ENCODE measurements at regions not wholly inside any gene's neighbourhood (a gene's known extent, or its start where the extent isn't known, plus 50 kb on each side); places are given as distances from the start of the nearest gene placed in this dataset.

GRCh38 chr3:162544246-162544645, 1047.6 kb downstream of the OTOL1 start:
- no peak overlapping the region for H3K4me3 ChIP-seq
- no peaks in the 10 kb centered on the region for H3K4me1 ChIP-seq
- TF ChIP-seq POLR2A (IDR thresholded peaks at IDR 0.05): no peak
- no peak for TF ChIP-seq CTCF (IDR thresholded peaks at IDR 0.05)
- H3K27ac ChIP-seq: no peak overlapping the region
- H3K36me3 ChIP-seq: no peaks in the 10 kb centered on the region
- ATAC-seq (no peak), DNase-seq (no peak)
- no peaks in the 10 kb centered on the region for H3K9me3 ChIP-seq
- H3K27me3 ChIP-seq: no peaks in the 10 kb centered on the region
- WGBS (ENCODE audit: insufficient coverage, low coverage, low lambda C conversion rate, missing lambda C conversion rate): 18% methylated on average over 3 of the region's 3 CpGs
- intact Hi-C loops (cut with DNase I): no loop called here

GRCh38 chr3:162546910-162547309, 1050.3 kb downstream of the OTOL1 start:
- Histone ChIP-seq H3K27ac (no peak overlapping the region), H3K4me3 (no peak overlapping the region), H3K27me3 (no peaks in the 10 kb centered on the region), H3K9me3 (no peaks in the 10 kb centered on the region), H3K36me3 (no peaks in the 10 kb centered on the region), H3K4me1 (no peaks in the 10 kb centered on the region)
- TF ChIP-seq POLR2A (IDR thresholded peaks at IDR 0.05): no peak
- TF ChIP-seq CTCF (IDR thresholded peaks at IDR 0.05): no peak
- intact Hi-C loops (cut with DNase I): no loop called here
- ATAC-seq (no peak), DNase-seq (no peak)
- WGBS (ENCODE audit: insufficient coverage, low coverage, low lambda C conversion rate, missing lambda C conversion rate): 64% methylated on average over 2 of the region's 2 CpGs

GRCh38 chr3:162547321-162547720, 1050.7 kb downstream of the OTOL1 start:
- 66% methylated on average over 3 of the region's 3 CpGs for WGBS (ENCODE audit: insufficient coverage, low coverage, low lambda C conversion rate, missing lambda C conversion rate)
- no peaks in the 10 kb centered on the region for H3K4me1 ChIP-seq

GRCh38 chr3:162555761-162556160, 1059.2 kb downstream of the OTOL1 start:
- 28% methylated on average over 3 of the region's 3 CpGs for WGBS (ENCODE audit: insufficient coverage, low coverage, low lambda C conversion rate, missing lambda C conversion rate)
- ATAC-seq: no peak
- H3K4me3 ChIP-seq: no peak overlapping the region
- no peaks in the 10 kb centered on the region for H3K27me3 ChIP-seq
- no peak overlapping the region for H3K27ac ChIP-seq
- intact Hi-C loops (cut with DNase I): no loop called here
- no peak for DNase-seq
- H3K4me1 ChIP-seq: no peaks in the 10 kb centered on the region
- TF ChIP-seq CTCF (IDR thresholded peaks at IDR 0.05): no peak
- TF ChIP-seq POLR2A (IDR thresholded peaks at IDR 0.05): no peak
- H3K9me3 ChIP-seq: no peaks in the 10 kb centered on the region
- H3K36me3 ChIP-seq: no peaks in the 10 kb centered on the region

More at GRCh38 chr3:162547321-162547720, 1050.7 kb downstream of the OTOL1 start:
- TF ChIP-seq POLR2A (IDR thresholded peaks at IDR 0.05): no peak
- no peak for TF ChIP-seq CTCF (IDR thresholded peaks at IDR 0.05)
- ATAC-seq: no peak
- intact Hi-C loops (cut with DNase I): no loop called here
- Histone ChIP-seq H3K27ac (no peak overlapping the region), H3K9me3 (no peaks in the 10 kb centered on the region), H3K36me3 (no peaks in the 10 kb centered on the region), H3K4me3 (no peak overlapping the region), H3K27me3 (no peaks in the 10 kb centered on the region)
- no peak for DNase-seq

GRCh38 chr3:162558016-162558415, 1061.4 kb downstream of the OTOL1 start:
- Histone ChIP-seq H3K27me3 (no peaks in the 10 kb centered on the region), H3K36me3 (no peaks in the 10 kb centered on the region), H3K9me3 (no peaks in the 10 kb centered on the region), H3K4me3 (no peak overlapping the region), H3K4me1 (no peaks in the 10 kb centered on the region), H3K27ac (no peak overlapping the region)
- intact Hi-C loops (cut with DNase I): no loop called here
- WGBS (ENCODE audit: insufficient coverage, low coverage, low lambda C conversion rate, missing lambda C conversion rate): 59% methylated on average over 3 of the region's 3 CpGs
- TF ChIP-seq POLR2A (IDR thresholded peaks at IDR 0.05) (no peak), CTCF (IDR thresholded peaks at IDR 0.05) (no peak)
- DNase-seq: no peak
- no peak for ATAC-seq
